GM18508 (cell line): ENCODE measurements at regions not wholly inside any gene's neighbourhood (a gene's known extent, or its start where the extent isn't known, plus 50 kb on each side); places are given as distances from the start of the nearest gene placed in this dataset.
"Not testable (repeated sequence)": the region's sequence is repeated elsewhere in the genome, so short reads cannot be mapped to it uniquely, and the experiment has no call there.

Source experiments
- ATAC-seq: cut with Tn5 transposase; IDR thresholded peaks from one replicate; pipeline ENCODE4 v1.9.1; 2021; ENCODE audit warnings: moderate number of reproducible peaks; ENCODE audit not compliant: insufficient read depth, unreplicated experiment

GRCh38 chr2:4219571-4219970 lies 516.2 kb downstream of the DCDC2C start:
- ATAC-seq, result no peak

- no peak for ATAC-seq
Observed at GRCh38 chr2:4221434-4221833, 518.1 kb downstream of the DCDC2C start.

- no peak for ATAC-seq
Observed at GRCh38 chr2:4221845-4222244, 518.5 kb downstream of the DCDC2C start.

GRCh38 chr2:4244422-4244821 lies 541.0 kb downstream of the DCDC2C start:
- ATAC-seq, result not testable (repeated sequence)

- ATAC-seq, result no peak
Observed at GRCh38 chr2:4246364-4247131, 543.2 kb downstream of the DCDC2C start.

- no peak for ATAC-seq
Observed at GRCh38 chr2:4247791-4248190, 544.4 kb downstream of the DCDC2C start.

GRCh38 chr2:4255491-4255890 lies 552.1 kb downstream of the DCDC2C start:
- no peak for ATAC-seq

GRCh38 chr2:4256351-4256750 lies 553.0 kb downstream of the DCDC2C start:
- ATAC-seq, result no peak

- no peak for ATAC-seq
Observed at GRCh38 chr2:4258563-4258962, 555.2 kb downstream of the DCDC2C start.

GRCh38 chr2:4265936-4266335 lies 562.6 kb downstream of the DCDC2C start:
- no peak for ATAC-seq

- ATAC-seq, result no peak
Observed at GRCh38 chr2:4269885-4270284, 566.5 kb downstream of the DCDC2C start.

- ATAC-seq, result no peak
Observed at GRCh38 chr2:4272261-4272858, 569.0 kb downstream of the DCDC2C start.

GRCh38 chr2:4278392-4278791 lies 575.0 kb downstream of the DCDC2C start:
- no peak for ATAC-seq

GRCh38 chr2:4279431-4279830 lies 576.1 kb downstream of the DCDC2C start:
- ATAC-seq, result no peak

GRCh38 chr2:4291430-4291829 lies 588.1 kb downstream of the DCDC2C start:
- no peak for ATAC-seq

GRCh38 chr2:4295680-4296079 lies 592.3 kb downstream of the DCDC2C start:
- no peak for ATAC-seq

- ATAC-seq, result no peak
Observed at GRCh38 chr2:4300616-4301015, 597.2 kb downstream of the DCDC2C start.

- ATAC-seq, result no peak
Observed at GRCh38 chr2:4324531-4324930, 621.2 kb downstream of the DCDC2C start.

GRCh38 chr2:4336864-4337263 lies 633.5 kb downstream of the DCDC2C start:
- ATAC-seq, result no peak

GRCh38 chr2:4338345-4338744 lies 635.0 kb downstream of the DCDC2C start:
- no peak for ATAC-seq

GRCh38 chr2:4340536-4340935 lies 637.2 kb downstream of the DCDC2C start:
- ATAC-seq, result no peak

- no peak for ATAC-seq
Observed at GRCh38 chr2:4346628-4347027, 643.3 kb downstream of the DCDC2C start.
